Thyroid gland (tissue), 4 donors: ENCODE measurements at regions not wholly inside any gene's neighbourhood (a gene's known extent, or its start where the extent isn't known, plus 50 kb on each side); places are given as distances from the start of the nearest gene placed in this dataset.

ENCODE experiments used
- CTCF ChIP-seq, 6 experiments: fragments of 200-600 bp in 3 of 6; fragments of 450-650 bp in 3 of 6; sonication (generic) in 3 of 6; IDR thresholded peaks; one replicate each; pipeline ENCODE4 v1.5.1; 2016 to 2019; ENCODE audit warnings: antibody characterized with exemption in 6 of 6, mild to moderate bottlenecking in 2 of 6, inconsistent platforms in 1 of 6, moderate library complexity in 1 of 6
- POLR2A ChIP-seq, 2 donors: fragments of 450-650 bp; IDR thresholded peaks; one replicate each; pipeline ENCODE4 v1.6.1; 2017; ENCODE audit warnings: antibody characterized with exemption in 2 of 2, mild to moderate bottlenecking in 2 of 2, moderate library complexity in 1 of 2

GRCh38 chr1:115176189-115176588 lies 86.9 kb upstream of the TSPAN2 start:
- TF ChIP-seq CTCF (IDR thresholded peaks at IDR 0.05) = no peak
- no peak for TF ChIP-seq POLR2A (IDR thresholded peaks at IDR 0.05)
